ENCODE measurements at regions not wholly inside any gene's neighbourhood (a gene's known extent, or its start where the extent isn't known, plus 50 kb on each side); places are given as distances from the start of the nearest gene placed in this dataset.
"Not testable (repeated sequence)": the region's sequence is repeated elsewhere in the genome, so short reads cannot be mapped to it uniquely, and the experiment has no call there.

DNA sequence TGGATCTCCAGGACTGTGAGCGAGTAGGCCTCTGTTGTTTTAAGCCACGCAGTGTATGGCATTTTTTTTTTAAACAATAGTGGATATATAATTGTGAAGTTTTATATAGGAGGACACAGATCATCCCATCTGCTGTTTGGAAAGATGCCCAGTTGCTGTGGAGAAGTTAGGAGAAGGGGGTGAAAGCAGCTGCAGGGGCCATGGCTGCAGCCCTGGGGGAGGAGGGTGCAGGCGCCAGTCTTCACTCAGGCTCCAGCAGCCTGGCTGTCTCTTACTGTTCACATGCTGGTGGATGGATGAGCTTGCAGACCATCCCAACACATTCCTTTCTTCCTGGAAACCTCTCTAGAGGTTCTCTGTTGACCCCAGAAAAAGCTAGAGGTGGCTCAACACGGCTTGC lies 242.3 kb downstream of the TEX29 start:
- DNase-seq = no peak

DNA sequence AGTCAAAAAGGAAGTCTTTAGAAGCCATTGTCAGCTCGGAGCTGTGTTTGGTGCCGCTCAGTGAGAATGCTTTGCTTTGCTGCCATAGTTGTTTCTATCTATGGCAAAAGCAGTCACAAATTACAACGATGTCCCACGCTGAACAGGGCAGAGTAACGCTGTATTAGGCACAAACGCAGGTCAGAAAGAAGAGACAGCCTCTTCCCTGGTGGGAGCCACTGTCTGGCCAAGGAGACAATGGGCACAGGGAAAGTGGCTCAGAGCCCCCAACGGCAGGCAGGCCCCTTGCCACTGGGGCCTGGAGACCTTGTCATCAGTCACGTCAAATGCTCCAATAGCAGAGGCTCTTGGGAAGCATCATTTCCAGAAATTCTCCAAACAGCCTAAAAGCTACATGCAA lies 244.2 kb downstream of the TEX29 start:
- DNase-seq = no peak

DNA sequence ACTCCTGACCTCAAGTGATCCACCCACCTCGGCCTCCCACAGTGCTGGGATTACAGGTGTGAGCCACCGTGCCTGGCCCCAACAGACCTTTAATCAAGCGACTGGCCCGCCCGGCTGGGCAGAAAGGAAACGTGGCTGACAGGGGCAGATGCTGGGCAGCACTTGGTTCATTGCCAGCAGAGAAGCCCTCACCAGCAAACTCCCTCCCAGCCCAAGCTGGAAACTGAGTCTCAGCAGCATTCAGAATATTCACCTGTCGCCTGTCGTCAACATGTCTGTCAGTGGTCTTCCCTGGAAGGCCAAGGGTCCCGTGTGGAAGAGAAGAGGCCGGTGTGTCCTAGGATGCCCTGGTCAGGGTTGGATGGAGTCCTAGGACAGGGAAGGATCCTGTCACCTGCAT lies 245.0 kb downstream of the TEX29 start:
- DNase-seq = no peak

- no peak for DNase-seq
Observed at GRCh38 chr13:111566567-111566966, 246.1 kb downstream of the TEX29 start.

GRCh38 chr13:111567637-111568036 lies 247.2 kb downstream of the TEX29 start:
- DNase-seq = no peak

- no peak for DNase-seq
Observed at GRCh38 chr13:111568290-111568689, 247.8 kb downstream of the TEX29 start.

DNA sequence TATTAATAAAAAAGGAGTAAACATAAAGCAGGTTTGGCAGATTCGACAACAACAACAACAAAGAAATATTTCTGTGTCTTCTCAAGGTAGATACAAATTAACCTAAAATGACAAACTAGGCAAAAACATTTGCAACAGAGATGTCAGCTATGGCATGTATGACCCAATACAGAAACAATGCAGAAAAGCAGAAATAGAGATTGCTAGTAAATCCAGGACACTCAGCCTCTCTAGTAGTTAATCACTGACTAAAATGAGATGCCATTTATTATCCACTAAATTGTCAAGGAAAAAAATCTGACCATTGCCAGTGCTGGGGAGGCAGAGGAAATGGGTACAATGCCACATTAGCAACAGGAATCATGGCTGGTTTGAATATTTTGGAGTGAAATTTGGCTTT lies 250.5 kb downstream of the TEX29 start:
- no peak for DNase-seq

GRCh38 chr13:111572956-111573761 lies 252.7 kb downstream of the TEX29 start:
- DNase-seq = no peak

- DNase-seq = no peak
Observed at GRCh38 chr13:111573801-111574200, 253.4 kb downstream of the TEX29 start.

- DNase-seq = no peak
Observed at GRCh38 chr13:111575276-111575675, 254.8 kb downstream of the TEX29 start.

GRCh38 chr13:111575719-111576118 lies 255.3 kb downstream of the TEX29 start:
- DNase-seq = no peak

- no peak for DNase-seq
Observed at GRCh38 chr13:111577208-111577828, 256.9 kb downstream of the TEX29 start.

GRCh38 chr13:111577956-111578605 lies 257.6 kb downstream of the TEX29 start:
- no peak for DNase-seq

GRCh38 chr13:111584101-111584672 lies 263.7 kb downstream of the TEX29 start:
- DNase-seq = no peak

- no peak for DNase-seq
Observed at GRCh38 chr13:111584870-111585269, 264.4 kb downstream of the TEX29 start.

- no peak for DNase-seq
Observed at GRCh38 chr13:111586291-111586690, 265.8 kb downstream of the TEX29 start.

- DNase-seq = no peak
Observed at GRCh38 chr13:111587249-111587648, 266.8 kb downstream of the TEX29 start.

- DNase-seq = no peak
Observed at GRCh38 chr13:111589321-111589720, 268.9 kb downstream of the TEX29 start.

DNA sequence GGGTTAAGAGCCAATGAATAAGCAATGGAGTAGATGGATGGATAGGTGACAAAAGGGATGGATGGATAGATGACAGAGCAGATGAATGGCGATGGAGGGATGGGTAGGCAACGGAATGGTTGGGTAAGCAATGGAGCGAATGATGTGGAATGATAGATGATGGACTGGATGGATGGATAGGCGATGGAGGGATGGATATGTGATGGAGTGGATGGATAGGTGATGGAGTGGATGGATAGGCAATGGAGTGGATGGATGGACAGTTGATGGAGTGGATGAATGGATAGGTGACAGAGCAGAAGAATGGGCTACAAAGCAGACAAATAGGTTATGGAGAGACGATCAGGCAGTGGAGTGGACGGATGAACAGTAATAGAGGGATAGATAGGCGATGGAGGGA lies 269.6 kb downstream of the TEX29 start:
- DNase-seq = no peak

- no peak for DNase-seq
Observed at GRCh38 chr13:111590796-111591195, 270.4 kb downstream of the TEX29 start.

DNA sequence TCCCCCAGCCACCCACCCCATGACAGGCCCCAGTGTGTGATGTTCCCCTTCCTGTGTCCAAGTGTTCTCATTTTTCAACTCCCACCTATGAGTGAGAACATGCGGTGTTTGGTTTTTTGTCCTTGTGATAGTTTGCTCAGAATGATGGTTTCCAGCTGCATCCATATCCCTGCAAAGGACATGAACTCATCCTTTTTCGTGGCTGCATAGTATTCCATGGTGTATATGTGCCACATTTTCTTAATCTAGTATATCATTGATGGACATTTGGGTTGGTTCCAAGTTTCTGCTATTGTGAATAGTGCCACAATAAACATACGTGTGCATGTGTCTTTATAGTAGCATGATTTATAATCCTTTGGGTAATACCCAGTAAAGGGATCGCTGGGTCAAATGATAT lies 273.0 kb downstream of the TEX29 start:
- not testable (repeated sequence) for DNase-seq

DNA sequence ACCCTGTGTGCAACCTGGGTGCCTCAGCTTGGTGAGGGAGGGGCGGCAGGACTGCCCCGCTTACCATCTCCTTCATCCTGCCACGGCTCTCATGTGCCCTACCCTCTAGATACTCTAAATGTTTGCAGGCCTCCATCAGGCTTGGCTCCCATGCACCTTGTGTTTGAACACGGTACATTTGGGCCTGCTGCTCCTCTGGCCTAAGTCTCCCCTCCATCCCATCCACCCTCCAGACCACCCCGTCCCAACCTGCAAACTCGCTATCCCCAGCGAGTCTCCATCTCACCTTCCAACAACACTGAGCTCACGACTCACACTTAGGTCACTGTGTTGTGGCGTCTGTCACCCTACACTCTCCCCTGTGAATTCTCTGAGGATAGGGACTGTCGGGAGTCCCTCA lies 274.2 kb downstream of the TEX29 start:
- no peak for DNase-seq

DNA sequence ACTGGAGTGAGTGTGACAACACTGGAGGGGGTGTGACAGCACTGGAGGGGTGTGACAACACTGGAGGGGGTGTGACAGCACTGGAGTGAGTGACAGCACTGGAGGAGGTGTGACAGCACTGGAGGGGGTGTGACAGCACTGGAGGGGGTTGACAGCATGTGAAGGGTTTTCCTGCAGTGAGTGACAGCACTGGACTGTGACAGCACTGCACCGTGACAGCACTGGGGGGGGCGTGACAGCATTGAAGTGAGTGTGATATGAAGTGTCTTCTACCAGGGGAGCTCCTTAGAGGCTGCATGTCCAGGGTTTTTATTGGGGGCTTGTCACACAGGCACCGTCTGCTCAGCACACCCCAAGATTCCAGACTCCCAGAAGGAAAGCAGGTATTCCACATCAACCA lies 274.8 kb downstream of the TEX29 start:
- no peak for DNase-seq

GRCh38 chr13:111595791-111596190 lies 275.3 kb downstream of the TEX29 start:
- DNase-seq = no peak

Measured in NCI-H446 (cell line).